Esophagus muscularis mucosa (tissue), 4 donors: ENCODE measurements at regions not wholly inside any gene's neighbourhood (a gene's known extent, or its start where the extent isn't known, plus 50 kb on each side); places are given as distances from the start of the nearest gene placed in this dataset.

Source experiments
- CTCF ChIP-seq, 3 experiments: fragments of 200-600 bp in 2 of 3; fragments of 450-650 bp in 1 of 3; sonication (generic) in 2 of 3; IDR thresholded peaks; one replicate each; pipeline ENCODE4 v1.5.1; 2017 to 2019; ENCODE audit warnings: antibody characterized with exemption in 3 of 3, mild to moderate bottlenecking in 2 of 3, moderate library complexity in 1 of 3
- EP300 ChIP-seq: sonication (generic); formaldehyde crosslinking; IDR thresholded peaks from one replicate; pipeline ENCODE4 v1.6.1; 2017; ENCODE audit warnings: antibody characterized with exemption
- POLR2A ChIP-seq: fragments of 450-650 bp; IDR thresholded peaks from one replicate; pipeline ENCODE4 v1.6.1; 2017; ENCODE audit warnings: antibody characterized with exemption, moderate library complexity, mild to moderate bottlenecking, low read depth
- POLR2AphosphoS5 ChIP-seq, 2 donors: sonication (generic); formaldehyde crosslinking; IDR thresholded peaks; one replicate each; pipeline ENCODE4 v1.6.1; 2017; ENCODE audit warnings: antibody characterized with exemption in 2 of 2

- TF ChIP-seq EP300 (no peak), POLR2AphosphoS5 (IDR thresholded peaks at IDR 0.05) (no peak), CTCF (IDR thresholded peaks at IDR 0.05) (no peak), POLR2A (no peak)
These were observed 559.8 kb downstream of the MIAT start for GRCh38 chr22:27217154-27217553.
